Choroid plexus epithelial cell (primary cell): ENCODE measurements at regions not wholly inside any gene's neighbourhood (a gene's known extent, or its start where the extent isn't known, plus 50 kb on each side); places are given as distances from the start of the nearest gene placed in this dataset.
"Not testable (repeated sequence)": the region's sequence is repeated elsewhere in the genome, so short reads cannot be mapped to it uniquely, and the experiment has no call there.

Source experiments
- DNase-seq: peaks from one replicate; pipeline ENCODE4 v3.0.0-alpha.2; 2010; ENCODE audit warnings: low read depth
- H3K4me3 ChIP-seq: 2 replicates; pipeline ENCODE4 v1.5.1; 2011; ENCODE audit warnings: low read depth, mild to moderate bottlenecking, control low read depth, low read length, moderate library complexity
- CTCF ChIP-seq: conservative IDR thresholded peaks from 2 replicates; pipeline ENCODE4 v1.5.1; 2011; ENCODE audit warnings: low read depth, mild to moderate bottlenecking, control low read depth, inconsistent platforms, low read length, moderate library complexity

- TF ChIP-seq CTCF = no peak
- no peak for DNase-seq
- no peak overlapping the region for H3K4me3 ChIP-seq
Measured at GRCh38 chr14:23877538-23878180, 75.9 kb upstream of the DHRS4 start.

GRCh38 chr14:23881282-23881681 lies 72.3 kb upstream of the DHRS4 start:
- no peak for DNase-seq
- no peak for TF ChIP-seq CTCF
- H3K4me3 ChIP-seq = no peak overlapping the region

- TF ChIP-seq CTCF = no peak
- DNase-seq = no peak
- H3K4me3 ChIP-seq = no peak overlapping the region
Measured at GRCh38 chr14:23883684-23884540, 69.7 kb upstream of the DHRS4 start.

GRCh38 chr14:23884541-23884904 lies 69.0 kb upstream of the DHRS4 start:
- DNase-seq = no peak
- no peak for TF ChIP-seq CTCF
- no peak overlapping the region for H3K4me3 ChIP-seq

- no peak overlapping the region for H3K4me3 ChIP-seq
- DNase-seq = no peak
- TF ChIP-seq CTCF = no peak
Measured at GRCh38 chr14:23887536-23887935, 66.0 kb upstream of the DHRS4 start.

- DNase-seq = not testable (repeated sequence)
Measured at GRCh38 chr14:23891717-23892116, 61.9 kb upstream of the DHRS4 start.

GRCh38 chr14:23892289-23892688 lies 61.3 kb upstream of the DHRS4 start:
- not testable (repeated sequence) for DNase-seq, H3K4me3 ChIP-seq

More at GRCh38 chr14:23891717-23892116, 61.9 kb upstream of the DHRS4 start:
- not testable (repeated sequence) for H3K4me3 ChIP-seq
